HEK293T (cell line): ENCODE measurements at regions not wholly inside any gene's neighbourhood (a gene's known extent, or its start where the extent isn't known, plus 50 kb on each side); places are given as distances from the start of the nearest gene placed in this dataset.

Source experiments
- FOXM1 ChIP-seq: fragments of 450-650 bp; IDR thresholded peaks from 2 replicates; pipeline ENCODE4 v1.6.1; 2017; ENCODE audit warnings: mild to moderate bottlenecking, borderline replicate concordance
- HDGF ChIP-seq: fragments of 450-650 bp; IDR thresholded peaks from 2 replicates; pipeline ENCODE4 v1.6.1; 2017; ENCODE audit warnings: antibody characterized with exemption, borderline replicate concordance
- TARDBP ChIP-seq: fragments of 450-650 bp; IDR thresholded peaks from 2 replicates; pipeline ENCODE4 v1.6.1; 2016

DNA sequence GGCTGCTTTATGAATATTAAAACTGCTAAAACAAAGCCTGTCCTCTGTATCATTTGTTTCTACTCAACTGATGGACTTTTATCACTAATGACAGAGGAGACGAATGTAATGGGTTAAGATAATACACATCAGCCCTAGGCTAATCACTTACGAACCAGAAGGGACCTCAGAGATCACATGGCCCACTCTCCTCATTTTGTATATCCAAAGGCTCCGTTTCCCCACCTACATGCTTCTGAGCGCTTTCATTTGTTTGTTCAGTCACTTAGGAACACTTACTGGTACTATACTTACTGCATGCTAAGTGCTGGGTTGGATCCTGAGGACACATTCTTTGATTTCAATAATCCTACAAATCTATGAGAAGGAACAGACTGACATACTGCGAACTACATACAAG, 169.3 kb downstream of the CEP135 start:
- TF ChIP-seq FOXM1 (no peak), TARDBP (no peak), HDGF (no peak)
